ENCODE measurements at regions not wholly inside any gene's neighbourhood (a gene's known extent, or its start where the extent isn't known, plus 50 kb on each side); places are given as distances from the start of the nearest gene placed in this dataset.

DNA sequence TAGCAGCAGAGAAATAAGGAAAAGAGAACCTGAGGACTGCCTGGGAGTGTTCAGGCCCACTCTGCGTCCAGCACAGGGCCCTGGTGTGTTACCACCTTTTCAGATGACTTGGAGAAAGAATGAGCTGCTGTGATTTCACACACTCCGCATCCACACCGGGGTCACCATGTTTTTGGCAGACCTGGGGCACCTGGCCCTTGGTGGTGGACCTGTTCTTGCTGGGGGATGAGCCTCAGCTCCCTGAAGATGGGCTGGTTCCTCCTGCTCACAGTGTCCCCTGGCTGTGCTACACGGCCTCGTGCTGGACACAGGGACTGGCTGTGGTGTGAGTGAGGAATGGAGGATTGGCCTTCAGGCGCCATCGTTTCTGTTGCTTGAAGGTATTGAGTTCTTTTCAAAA is 1381.4 kb downstream of the TBC1D22A start:
- TF ChIP-seq, protein P1, sequence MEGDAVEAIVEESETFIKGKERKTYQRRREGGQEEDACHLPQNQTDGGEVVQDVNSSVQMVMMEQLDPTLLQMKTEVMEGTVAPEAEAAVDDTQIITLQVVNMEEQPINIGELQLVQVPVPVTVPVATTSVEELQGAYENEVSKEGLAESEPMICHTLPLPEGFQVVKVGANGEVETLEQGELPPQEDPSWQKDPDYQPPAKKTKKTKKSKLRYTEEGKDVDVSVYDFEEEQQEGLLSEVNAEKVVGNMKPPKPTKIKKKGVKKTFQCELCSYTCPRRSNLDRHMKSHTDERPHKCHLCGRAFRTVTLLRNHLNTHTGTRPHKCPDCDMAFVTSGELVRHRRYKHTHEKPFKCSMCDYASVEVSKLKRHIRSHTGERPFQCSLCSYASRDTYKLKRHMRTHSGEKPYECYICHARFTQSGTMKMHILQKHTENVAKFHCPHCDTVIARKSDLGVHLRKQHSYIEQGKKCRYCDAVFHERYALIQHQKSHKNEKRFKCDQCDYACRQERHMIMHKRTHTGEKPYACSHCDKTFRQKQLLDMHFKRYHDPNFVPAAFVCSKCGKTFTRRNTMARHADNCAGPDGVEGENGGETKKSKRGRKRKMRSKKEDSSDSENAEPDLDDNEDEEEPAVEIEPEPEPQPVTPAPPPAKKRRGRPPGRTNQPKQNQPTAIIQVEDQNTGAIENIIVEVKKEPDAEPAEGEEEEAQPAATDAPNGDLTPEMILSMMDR (IDR thresholded peaks at IDR 0.05; ENCODE audit: low read depth, low read length, missing control alignments), result no peak
- DNase-seq (ENCODE audit: extremely low read depth, low read depth), result no peak
- no peak overlapping the region for H3K4me3 ChIP-seq (replicated peaks; ENCODE audit: low read depth, low read length)

DNA sequence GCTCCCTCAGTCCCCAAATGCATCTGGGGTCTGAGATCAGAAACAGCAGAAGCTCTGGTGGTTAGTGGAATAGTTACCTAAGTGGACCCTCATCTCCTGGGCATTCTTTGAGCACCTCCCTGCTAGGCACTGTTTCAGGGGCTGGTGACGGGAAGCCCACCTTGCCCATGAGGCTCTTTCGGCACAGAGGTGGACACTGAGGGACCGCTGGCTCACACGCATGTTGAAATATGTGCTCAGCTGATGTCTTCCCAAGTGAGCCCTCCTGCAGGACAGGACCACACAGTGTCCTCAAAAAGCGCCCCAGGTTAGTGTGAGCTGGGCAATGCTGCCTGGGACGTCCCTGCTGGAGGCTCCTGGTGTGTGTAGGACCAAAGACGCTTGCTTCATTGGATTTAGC is 1379.9 kb downstream of the TBC1D22A start:
- DNase-seq (ENCODE audit: extremely low read depth, low read depth), result no peak
- TF ChIP-seq, protein P1 (IDR thresholded peaks at IDR 0.05; ENCODE audit: low read depth, low read length, missing control alignments), result no peak

DNA sequence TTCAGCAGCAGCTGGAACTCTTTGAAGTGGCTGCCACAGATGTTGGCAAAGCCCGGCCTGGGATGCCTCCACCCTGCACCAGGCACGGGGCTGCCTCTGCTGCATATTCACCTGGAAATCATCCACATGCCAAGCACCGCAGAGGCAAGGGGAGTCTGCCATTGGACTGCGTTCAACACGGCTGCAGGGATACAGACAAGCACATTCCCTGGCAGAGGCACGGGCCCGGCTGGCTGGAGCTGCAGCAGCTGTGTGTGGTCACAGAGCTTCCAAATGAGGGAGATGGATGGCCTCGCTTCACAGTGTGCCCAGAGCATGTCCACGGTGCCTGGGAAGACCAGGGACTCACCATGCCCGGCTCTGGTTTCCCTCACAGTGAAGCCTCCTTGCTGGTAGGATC is 1378.9 kb downstream of the TBC1D22A start:
- H3K4me3 ChIP-seq (replicated peaks; ENCODE audit: low read depth, low read length), result no peak overlapping the region
- no peak for DNase-seq (ENCODE audit: extremely low read depth, low read depth)
- TF ChIP-seq, protein P1 (IDR thresholded peaks at IDR 0.05; ENCODE audit: low read depth, low read length, missing control alignments), result no peak

More for the DNA sequence above, 1379.9 kb downstream of the TBC1D22A start:
- H3K4me3 ChIP-seq (replicated peaks; ENCODE audit: low read depth, low read length), result no peak overlapping the region

DNA sequence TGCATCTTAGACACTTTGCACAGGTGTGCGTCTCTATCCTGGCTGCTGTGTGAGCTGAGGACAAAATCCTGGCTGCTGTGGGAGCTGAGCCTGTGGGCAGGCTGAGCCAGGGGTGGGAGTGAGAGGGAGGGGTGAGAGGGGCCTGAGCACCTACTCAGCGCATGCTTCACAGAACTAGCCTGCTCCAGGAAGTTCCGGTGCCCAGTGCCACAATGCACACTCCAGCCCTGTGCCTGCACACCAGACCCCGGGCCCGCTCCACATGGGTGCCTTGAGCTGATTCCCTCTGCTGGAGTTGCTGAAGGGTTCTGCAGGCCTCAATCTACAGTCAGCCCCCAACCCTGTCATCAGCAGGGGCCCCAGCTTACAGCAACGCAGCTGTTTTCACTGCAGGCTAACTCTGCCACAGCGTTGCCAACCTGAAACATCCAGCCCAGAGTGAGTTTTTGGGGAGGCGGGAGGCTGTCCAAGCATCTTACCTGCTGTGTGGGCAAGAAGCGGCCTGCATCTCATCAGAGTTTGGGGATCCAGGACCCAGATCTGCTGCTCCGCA is 1377.9 kb downstream of the TBC1D22A start:
- TF ChIP-seq, protein P1 (IDR thresholded peaks at IDR 0.05; ENCODE audit: low read depth, low read length, missing control alignments), result no peak
- no peak for DNase-seq (ENCODE audit: extremely low read depth, low read depth)
- no peak overlapping the region for H3K4me3 ChIP-seq (replicated peaks; ENCODE audit: low read depth, low read length)

GRCh38 chr22:48139776-48140175 is 1377.3 kb downstream of the TBC1D22A start:
- TF ChIP-seq, protein P1 (IDR thresholded peaks at IDR 0.05; ENCODE audit: low read depth, low read length, missing control alignments), result no peak
- no peak overlapping the region for H3K4me3 ChIP-seq (replicated peaks; ENCODE audit: low read depth, low read length)
- DNase-seq (ENCODE audit: extremely low read depth, low read depth), result no peak

- TF ChIP-seq, protein P1 (IDR thresholded peaks at IDR 0.05; ENCODE audit: low read depth, low read length, missing control alignments), result no peak
- DNase-seq (ENCODE audit: extremely low read depth, low read depth), result no peak
- no peak overlapping the region for H3K4me3 ChIP-seq (replicated peaks; ENCODE audit: low read depth, low read length)
Measured at GRCh38 chr22:48138855-48139254, 1376.4 kb downstream of the TBC1D22A start.

- TF ChIP-seq, protein P1 (IDR thresholded peaks at IDR 0.05; ENCODE audit: low read depth, low read length, missing control alignments), result no peak
- no peak overlapping the region for H3K4me3 ChIP-seq (replicated peaks; ENCODE audit: low read depth, low read length)
- DNase-seq (ENCODE audit: extremely low read depth, low read depth), result no peak
Measured at GRCh38 chr22:48138427-48138826, 1376.0 kb downstream of the TBC1D22A start.
